Fibroblast of pulmonary artery (primary cell): ENCODE measurements at regions not wholly inside any gene's neighbourhood (a gene's known extent, or its start where the extent isn't known, plus 50 kb on each side); places are given as distances from the start of the nearest gene placed in this dataset.
"Not testable (repeated sequence)": the region's sequence is repeated elsewhere in the genome, so short reads cannot be mapped to it uniquely, and the experiment has no call there.

Experiments
- DNase-seq: peaks from one replicate; pipeline ENCODE4 v3.0.0-alpha.2; 2010; ENCODE audit warnings: low read depth
- H3K4me3 ChIP-seq: replicated peaks from 2 replicates; pipeline ENCODE4 v1.5.1; 2011; ENCODE audit warnings: low read depth, mild to moderate bottlenecking, control low read depth, low read length, moderate library complexity
- TF ChIP-seq, protein P1 (sequence below): IDR thresholded peaks from 2 replicates; pipeline ENCODE4 v1.5.1; 2011; ENCODE audit warnings: mild to moderate bottlenecking, control low read depth, low read length, inconsistent platforms; ENCODE audit errors: missing control alignments

DNA sequence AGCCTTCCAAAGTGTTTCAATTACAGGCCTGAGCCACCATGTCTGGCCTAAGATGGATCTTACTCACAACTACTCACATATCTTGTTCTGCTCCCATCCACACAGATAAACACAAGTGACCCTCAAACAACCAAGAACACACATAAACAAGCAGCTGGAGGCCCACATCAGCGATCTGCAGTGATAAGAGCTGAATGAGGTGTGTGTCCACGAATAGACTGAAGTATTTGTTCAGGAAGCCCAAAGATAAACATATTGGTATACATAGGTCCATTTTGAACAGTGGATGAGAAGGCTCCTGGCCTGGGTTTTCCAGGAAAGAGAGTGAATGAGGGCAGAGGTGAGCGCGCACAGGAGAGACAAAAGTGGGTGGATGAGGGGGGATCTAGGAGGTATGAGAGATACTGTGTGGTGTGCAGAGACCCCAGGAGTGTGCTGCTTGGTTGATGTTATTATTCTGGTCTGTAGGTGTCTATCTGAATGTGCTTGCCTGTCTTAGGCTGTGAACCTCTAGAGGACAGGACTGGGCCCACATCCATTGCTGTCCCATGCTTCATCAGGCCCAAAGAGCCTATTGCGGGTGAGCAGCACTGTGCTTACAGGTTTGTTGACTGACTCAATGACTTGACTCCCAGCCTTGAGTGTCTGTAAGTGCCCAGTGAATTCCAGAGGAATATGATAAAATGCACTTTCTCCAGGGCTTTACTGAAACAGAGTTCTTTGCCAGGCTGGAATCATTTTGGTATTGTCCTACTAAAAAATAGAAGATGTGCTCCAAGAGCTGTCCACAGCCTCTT lies 79.9 kb upstream of the ATP1A1 start:
- TF ChIP-seq, protein P1, sequence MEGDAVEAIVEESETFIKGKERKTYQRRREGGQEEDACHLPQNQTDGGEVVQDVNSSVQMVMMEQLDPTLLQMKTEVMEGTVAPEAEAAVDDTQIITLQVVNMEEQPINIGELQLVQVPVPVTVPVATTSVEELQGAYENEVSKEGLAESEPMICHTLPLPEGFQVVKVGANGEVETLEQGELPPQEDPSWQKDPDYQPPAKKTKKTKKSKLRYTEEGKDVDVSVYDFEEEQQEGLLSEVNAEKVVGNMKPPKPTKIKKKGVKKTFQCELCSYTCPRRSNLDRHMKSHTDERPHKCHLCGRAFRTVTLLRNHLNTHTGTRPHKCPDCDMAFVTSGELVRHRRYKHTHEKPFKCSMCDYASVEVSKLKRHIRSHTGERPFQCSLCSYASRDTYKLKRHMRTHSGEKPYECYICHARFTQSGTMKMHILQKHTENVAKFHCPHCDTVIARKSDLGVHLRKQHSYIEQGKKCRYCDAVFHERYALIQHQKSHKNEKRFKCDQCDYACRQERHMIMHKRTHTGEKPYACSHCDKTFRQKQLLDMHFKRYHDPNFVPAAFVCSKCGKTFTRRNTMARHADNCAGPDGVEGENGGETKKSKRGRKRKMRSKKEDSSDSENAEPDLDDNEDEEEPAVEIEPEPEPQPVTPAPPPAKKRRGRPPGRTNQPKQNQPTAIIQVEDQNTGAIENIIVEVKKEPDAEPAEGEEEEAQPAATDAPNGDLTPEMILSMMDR, result no peak
- H3K4me3 ChIP-seq, result no peak overlapping the region
- no peak for DNase-seq

DNA sequence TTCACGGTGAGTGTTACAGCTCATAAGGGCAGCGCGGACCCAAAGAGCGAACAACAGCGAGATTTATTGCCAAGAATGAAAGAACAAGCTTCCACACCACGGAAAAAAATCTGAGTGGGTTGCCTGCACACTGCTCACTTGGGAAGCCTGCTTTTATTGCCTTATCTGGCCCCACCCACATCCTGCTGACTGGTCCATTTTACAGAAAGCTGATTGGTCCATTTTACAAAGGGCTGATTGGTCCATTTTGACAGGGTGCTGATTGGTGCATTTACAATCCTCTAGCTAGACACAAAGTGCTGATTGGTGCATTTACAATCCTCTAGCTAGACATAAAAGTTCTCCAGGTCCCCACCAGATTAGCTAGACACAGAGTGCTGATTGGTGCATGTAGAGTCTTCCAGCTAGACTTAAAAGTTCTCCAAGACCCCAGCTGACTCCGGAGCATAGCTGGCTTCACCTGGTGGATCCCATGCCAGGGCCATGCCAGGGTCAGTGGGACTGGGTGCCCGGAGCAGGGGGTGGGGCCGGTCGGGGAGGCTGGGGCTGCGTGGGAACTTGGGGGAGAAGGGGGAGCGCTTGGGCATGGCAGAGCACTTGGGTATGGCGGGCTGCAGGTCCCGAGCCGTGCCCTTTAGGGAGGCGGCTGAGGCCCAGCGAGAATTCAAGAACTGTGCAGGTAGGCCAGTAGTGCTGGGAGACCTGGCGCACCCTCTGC lies 75.4 kb upstream of the ATP1A1 start:
- no peak for DNase-seq

DNA sequence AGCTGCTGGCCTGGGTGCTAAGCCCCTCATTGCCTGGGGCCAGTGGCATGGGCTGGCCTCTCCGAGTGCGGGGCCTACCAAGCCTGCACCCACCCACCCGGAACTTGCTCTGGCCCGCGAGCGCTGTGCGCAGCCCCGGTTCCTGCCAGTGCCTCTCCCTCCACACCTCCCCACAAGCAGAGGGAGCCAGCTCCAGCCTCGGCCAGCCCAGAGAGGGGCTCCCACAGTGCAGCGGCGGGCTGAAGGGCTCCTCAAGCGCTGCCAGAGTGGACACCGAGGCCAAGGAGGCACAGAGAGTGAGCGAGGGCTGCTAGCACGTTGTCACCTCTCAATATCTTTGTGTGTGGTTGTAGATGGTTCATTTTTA lies 74.8 kb upstream of the ATP1A1 start:
- DNase-seq, H3K4me3 ChIP-seq: not testable (repeated sequence)

More for the DNA sequence above, 75.4 kb upstream of the ATP1A1 start:
- H3K4me3 ChIP-seq, result no peak overlapping the region
- TF ChIP-seq, protein P1, result no peak

DNA sequence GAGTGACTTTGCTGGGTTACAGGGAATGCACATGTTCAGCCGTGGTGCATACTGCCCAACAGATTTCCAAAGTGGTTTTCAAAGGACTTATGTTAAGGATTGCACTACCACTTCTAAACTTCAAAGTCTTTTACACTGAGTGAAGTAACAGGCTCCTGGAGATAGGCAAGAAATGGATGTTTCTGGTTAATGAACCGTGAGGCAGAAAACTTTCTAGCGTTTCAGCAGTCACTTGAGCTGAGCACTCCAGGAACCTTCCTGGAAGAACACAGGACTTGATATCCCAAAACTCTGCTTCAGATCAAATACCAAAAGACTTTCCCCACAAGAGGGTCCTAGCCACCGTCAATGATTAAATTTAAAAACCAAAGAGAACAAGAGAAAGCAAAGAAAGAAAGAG lies 74.3 kb upstream of the ATP1A1 start:
- H3K4me3 ChIP-seq, result no peak overlapping the region
- no peak for DNase-seq
- TF ChIP-seq, protein P1, result no peak

DNA sequence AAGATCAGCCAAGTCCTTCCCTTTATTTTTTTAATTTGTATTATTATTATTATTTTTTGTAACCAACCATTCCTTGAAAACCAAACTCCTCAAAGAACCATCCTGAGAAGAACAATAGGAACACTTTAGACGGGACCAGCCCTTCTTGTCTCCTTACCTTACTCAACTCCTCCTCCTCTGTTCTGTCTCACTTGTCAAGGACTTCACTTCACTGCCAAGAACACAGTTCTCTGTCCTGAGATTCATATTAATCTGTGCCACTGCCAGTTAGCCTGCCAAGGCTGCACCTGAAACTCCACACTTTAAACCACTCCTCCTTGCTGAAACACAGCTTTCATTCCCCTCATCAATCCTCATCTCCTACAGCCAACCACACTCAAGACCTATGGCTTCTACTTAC lies 73.8 kb upstream of the ATP1A1 start:
- TF ChIP-seq, protein P1, result no peak
- DNase-seq, result no peak
- no peak overlapping the region for H3K4me3 ChIP-seq

DNA sequence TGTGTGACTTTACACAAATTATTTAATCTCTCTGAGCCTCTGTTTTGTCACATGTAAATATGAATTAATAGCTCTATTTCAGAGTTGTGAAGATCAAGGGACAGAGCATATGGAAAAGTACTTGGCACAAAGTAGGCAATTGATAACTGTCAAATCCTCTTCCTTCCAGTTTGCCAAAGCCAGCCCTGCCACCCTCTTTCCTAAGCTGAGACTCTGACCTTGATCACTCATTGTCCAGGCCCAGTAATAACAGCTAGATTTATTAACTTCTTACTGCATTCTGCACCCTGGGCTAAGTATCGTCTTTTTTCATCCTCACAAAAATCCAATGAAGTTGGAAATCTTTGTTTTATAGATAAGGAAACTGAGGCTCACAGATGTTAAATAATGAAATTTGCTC lies 70.8 kb upstream of the ATP1A1 start:
- no peak for DNase-seq
- TF ChIP-seq, protein P1, result no peak
- no peak overlapping the region for H3K4me3 ChIP-seq

DNA sequence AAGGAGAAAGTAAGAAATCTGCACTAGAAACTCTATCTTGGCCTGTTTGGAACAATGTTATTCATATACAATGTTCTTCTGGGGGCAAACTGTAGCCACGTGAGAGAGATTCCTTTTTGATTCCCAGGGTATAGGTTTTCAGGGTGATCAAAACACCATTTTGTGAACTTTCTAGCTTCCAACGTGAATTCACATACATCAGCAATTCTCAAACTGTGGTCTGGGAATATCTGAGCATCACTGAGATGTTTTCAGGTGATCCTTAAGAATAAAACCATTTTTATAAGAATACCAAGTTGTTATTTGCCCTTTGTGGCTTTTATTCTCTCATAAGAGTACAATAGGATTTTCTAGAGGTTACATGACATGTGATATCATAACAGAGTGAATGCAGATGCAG lies 66.9 kb upstream of the ATP1A1 start:
- H3K4me3 ChIP-seq, result no peak overlapping the region
- TF ChIP-seq, protein P1, result no peak
- DNase-seq, result no peak
